ENCODE measurements at regions not wholly inside any gene's neighbourhood (a gene's known extent, or its start where the extent isn't known, plus 50 kb on each side); places are given as distances from the start of the nearest gene placed in this dataset.

- TF ChIP-seq FOXP2 (optimal IDR thresholded peaks at IDR 0.05; ENCODE audit: control extremely low read depth, extremely low read length, insufficient read depth) (no peak), EZH2 (IDR thresholded peaks at IDR 0.05) (no peak), POLR2AphosphoS5 (IDR thresholded peaks at IDR 0.05; ENCODE audit: borderline replicate concordance, low read depth, low read length) (no peak)
- no peak for DNase-seq (ENCODE audit: low read depth, low spot score)
- no peak overlapping the region for H3K4me3 ChIP-seq
- no peaks in the 10 kb centered on the region for H3K9me3 ChIP-seq (ENCODE audit: low read depth, low read length)
- no peaks in the 10 kb centered on the region for H3K36me3 ChIP-seq (ENCODE audit: insufficient read depth, low read length)
- no peak overlapping the region for H3K27ac ChIP-seq
- no peak overlapping the region for H3K9ac ChIP-seq (ENCODE audit: insufficient read length)
Observed at GRCh38 chr2:83873110-83873509, 586.0 kb downstream of the SUCLG1 start.

- no peaks in the 10 kb centered on the region for H3K9me3 ChIP-seq (ENCODE audit: low read depth, low read length)
- H3K36me3 ChIP-seq (ENCODE audit: insufficient read depth, low read length) = no peaks in the 10 kb centered on the region
- DNase-seq (ENCODE audit: low read depth, low spot score) = no peak
- TF ChIP-seq POLR2AphosphoS5 (IDR thresholded peaks at IDR 0.05; ENCODE audit: borderline replicate concordance, low read depth, low read length) = no peak
- TF ChIP-seq EZH2 (IDR thresholded peaks at IDR 0.05) = no peak
- TF ChIP-seq FOXP2 (optimal IDR thresholded peaks at IDR 0.05; ENCODE audit: control extremely low read depth, extremely low read length, insufficient read depth) = no peak
- H3K27ac ChIP-seq = no peak overlapping the region
- no peak overlapping the region for H3K9ac ChIP-seq (ENCODE audit: insufficient read length)
- no peak overlapping the region for H3K4me3 ChIP-seq
Observed at GRCh38 chr2:83866211-83866610, 592.9 kb downstream of the SUCLG1 start.

- Histone ChIP-seq H3K9me3 (ENCODE audit: low read depth, low read length) (no peaks in the 10 kb centered on the region), H3K36me3 (ENCODE audit: insufficient read depth, low read length) (no peaks in the 10 kb centered on the region), H3K9ac (ENCODE audit: insufficient read length) (no peak overlapping the region), H3K27ac (no peak overlapping the region), H3K4me3 (no peak overlapping the region)
- TF ChIP-seq POLR2AphosphoS5 (IDR thresholded peaks at IDR 0.05; ENCODE audit: borderline replicate concordance, low read depth, low read length) = no peak
- no peak for TF ChIP-seq EZH2 (IDR thresholded peaks at IDR 0.05)
- TF ChIP-seq FOXP2 (optimal IDR thresholded peaks at IDR 0.05; ENCODE audit: control extremely low read depth, extremely low read length, insufficient read depth) = no peak
- no peak for DNase-seq (ENCODE audit: low read depth, low spot score)
Observed at GRCh38 chr2:83862600-83862999, 596.5 kb downstream of the SUCLG1 start.

DNA sequence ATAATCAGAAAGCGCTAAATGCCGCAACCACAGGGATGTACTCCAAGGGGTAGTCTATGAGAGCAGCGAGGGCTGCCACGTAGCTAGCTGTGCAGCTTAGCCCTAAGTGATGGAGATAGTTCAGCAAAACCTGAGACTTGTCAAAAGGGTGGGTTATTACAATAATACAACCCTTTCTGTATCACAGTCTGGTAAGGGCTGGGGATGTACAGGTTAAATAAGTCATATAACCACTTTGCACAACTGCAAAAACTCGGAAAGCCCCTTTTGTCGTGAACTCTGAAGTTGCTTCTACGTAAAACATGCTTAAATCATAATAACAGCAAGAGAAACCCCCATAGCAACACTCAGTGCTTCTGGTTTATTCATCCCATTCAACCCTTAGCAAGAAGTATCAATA lies 598.8 kb downstream of the SUCLG1 start:
- Histone ChIP-seq H3K9ac (ENCODE audit: insufficient read length) (no peak overlapping the region), H3K4me3 (no peak overlapping the region)

DNA sequence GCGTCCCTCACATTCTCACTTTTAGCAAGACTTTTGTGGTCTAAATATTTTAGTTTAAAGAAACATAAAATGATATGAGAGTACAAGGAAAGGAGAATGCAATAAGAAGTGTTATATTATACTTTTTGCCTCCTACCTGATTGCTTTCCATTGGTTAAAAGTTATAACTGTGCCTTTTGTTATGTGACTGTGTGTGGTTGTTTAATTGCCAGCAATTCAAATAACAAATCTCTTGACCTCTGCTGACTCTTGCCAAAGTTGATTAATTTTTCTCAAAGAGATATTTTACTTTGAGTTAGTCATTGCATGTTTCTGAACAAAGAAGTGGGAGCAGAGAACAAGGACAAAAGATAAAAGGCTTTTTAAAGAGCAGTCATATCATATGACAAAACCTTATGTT lies 599.5 kb downstream of the SUCLG1 start:
- H3K27ac ChIP-seq = no peak overlapping the region

More for the DNA sequence above, 598.8 kb downstream of the SUCLG1 start:
- TF ChIP-seq FOXP2 (optimal IDR thresholded peaks at IDR 0.05; ENCODE audit: control extremely low read depth, extremely low read length, insufficient read depth) (no peak), POLR2AphosphoS5 (IDR thresholded peaks at IDR 0.05; ENCODE audit: borderline replicate concordance, low read depth, low read length) (no peak), EZH2 (IDR thresholded peaks at IDR 0.05) (no peak)
- Histone ChIP-seq H3K36me3 (ENCODE audit: insufficient read depth, low read length) (no peaks in the 10 kb centered on the region), H3K27ac (no peak overlapping the region), H3K9me3 (ENCODE audit: low read depth, low read length) (no peaks in the 10 kb centered on the region)
- no peak for DNase-seq (ENCODE audit: low read depth, low spot score)

DNA sequence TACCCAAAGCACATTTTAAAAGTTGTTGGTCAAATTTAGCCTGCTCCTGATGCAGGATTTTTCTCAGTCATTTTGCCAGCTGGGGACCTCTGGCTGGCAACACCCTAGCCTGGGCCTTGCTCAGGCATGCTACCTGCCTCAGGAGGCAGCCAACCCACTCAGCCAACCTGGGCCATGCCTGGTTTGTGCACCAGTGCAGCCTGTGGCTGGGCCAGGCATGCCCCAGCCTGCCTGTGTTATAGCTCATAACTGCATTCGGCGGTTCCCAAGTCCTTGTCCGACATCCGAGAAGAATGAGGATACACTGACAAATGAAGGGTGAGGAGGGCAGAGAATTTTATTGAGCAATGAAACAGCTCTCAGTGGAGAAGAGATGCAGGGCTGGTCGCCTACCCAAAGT lies 608.0 kb downstream of the SUCLG1 start:
- H3K9me3 ChIP-seq (ENCODE audit: low read depth, low read length) = no peaks in the 10 kb centered on the region
- H3K4me3 ChIP-seq = no peak overlapping the region
- TF ChIP-seq EZH2 (IDR thresholded peaks at IDR 0.05) (no peak), FOXP2 (optimal IDR thresholded peaks at IDR 0.05; ENCODE audit: control extremely low read depth, extremely low read length, insufficient read depth) (no peak), POLR2AphosphoS5 (IDR thresholded peaks at IDR 0.05; ENCODE audit: borderline replicate concordance, low read depth, low read length) (no peak)
- H3K9ac ChIP-seq (ENCODE audit: insufficient read length) = no peak overlapping the region
- H3K36me3 ChIP-seq (ENCODE audit: insufficient read depth, low read length) = no peaks in the 10 kb centered on the region
- no peak for DNase-seq (ENCODE audit: low read depth, low spot score)
- no peak overlapping the region for H3K27ac ChIP-seq

More for the DNA sequence above, 599.5 kb downstream of the SUCLG1 start:
- Histone ChIP-seq H3K4me3 (no peak overlapping the region), H3K9ac (ENCODE audit: insufficient read length) (no peak overlapping the region), H3K9me3 (ENCODE audit: low read depth, low read length) (no peaks in the 10 kb centered on the region), H3K36me3 (ENCODE audit: insufficient read depth, low read length) (no peaks in the 10 kb centered on the region)
- no peak for DNase-seq (ENCODE audit: low read depth, low spot score)
- TF ChIP-seq POLR2AphosphoS5 (IDR thresholded peaks at IDR 0.05; ENCODE audit: borderline replicate concordance, low read depth, low read length) (no peak), FOXP2 (optimal IDR thresholded peaks at IDR 0.05; ENCODE audit: control extremely low read depth, extremely low read length, insufficient read depth) (no peak), EZH2 (IDR thresholded peaks at IDR 0.05) (no peak)

- no peaks in the 10 kb centered on the region for H3K36me3 ChIP-seq (ENCODE audit: insufficient read depth, low read length)
- H3K9me3 ChIP-seq (ENCODE audit: low read depth, low read length) = no peaks in the 10 kb centered on the region
- no peak overlapping the region for H3K9ac ChIP-seq (ENCODE audit: insufficient read length)
- no peak overlapping the region for H3K27ac ChIP-seq
- no peak for TF ChIP-seq EZH2 (IDR thresholded peaks at IDR 0.05)
- TF ChIP-seq FOXP2 (optimal IDR thresholded peaks at IDR 0.05; ENCODE audit: control extremely low read depth, extremely low read length, insufficient read depth) = no peak
- TF ChIP-seq POLR2AphosphoS5 (IDR thresholded peaks at IDR 0.05; ENCODE audit: borderline replicate concordance, low read depth, low read length) = no peak
- no peak overlapping the region for H3K4me3 ChIP-seq
- DNase-seq (ENCODE audit: low read depth, low spot score) = no peak
Observed at GRCh38 chr2:83850071-83850725, 608.9 kb downstream of the SUCLG1 start.

GRCh38 chr2:83844490-83844889 lies 614.6 kb downstream of the SUCLG1 start:
- DNase-seq (ENCODE audit: low read depth, low spot score) = no peak
- Histone ChIP-seq H3K9me3 (ENCODE audit: low read depth, low read length) (no peaks in the 10 kb centered on the region), H3K4me3 (no peak overlapping the region), H3K9ac (ENCODE audit: insufficient read length) (no peak overlapping the region), H3K27ac (no peak overlapping the region), H3K36me3 (ENCODE audit: insufficient read depth, low read length) (no peaks in the 10 kb centered on the region)
- TF ChIP-seq EZH2 (IDR thresholded peaks at IDR 0.05) (no peak), POLR2AphosphoS5 (IDR thresholded peaks at IDR 0.05; ENCODE audit: borderline replicate concordance, low read depth, low read length) (no peak), FOXP2 (optimal IDR thresholded peaks at IDR 0.05; ENCODE audit: control extremely low read depth, extremely low read length, insufficient read depth) (no peak)

- no peaks in the 10 kb centered on the region for H3K36me3 ChIP-seq (ENCODE audit: insufficient read depth, low read length)
- no peak overlapping the region for H3K9ac ChIP-seq (ENCODE audit: insufficient read length)
- H3K27ac ChIP-seq = no peak overlapping the region
- no peak for DNase-seq (ENCODE audit: low read depth, low spot score)
- no peaks in the 10 kb centered on the region for H3K9me3 ChIP-seq (ENCODE audit: low read depth, low read length)
- TF ChIP-seq EZH2 (IDR thresholded peaks at IDR 0.05) (no peak), POLR2AphosphoS5 (IDR thresholded peaks at IDR 0.05; ENCODE audit: borderline replicate concordance, low read depth, low read length) (no peak), FOXP2 (optimal IDR thresholded peaks at IDR 0.05; ENCODE audit: control extremely low read depth, extremely low read length, insufficient read depth) (no peak)
- no peak overlapping the region for H3K4me3 ChIP-seq
Observed at GRCh38 chr2:83842421-83842820, 616.7 kb downstream of the SUCLG1 start.

Data from SK-N-MC (cell line).